Liver (tissue), 8 donors: ENCODE measurements at regions not wholly inside any gene's neighbourhood (a gene's known extent, or its start where the extent isn't known, plus 50 kb on each side); places are given as distances from the start of the nearest gene placed in this dataset.
"Not testable (repeated sequence)": the region's sequence is repeated elsewhere in the genome, so short reads cannot be mapped to it uniquely, and the experiment has no call there.

Experiments
- DNase-seq: peaks from one replicate; pipeline ENCODE4 v3.0.0-alpha.2; 2017; ENCODE audit warnings: low spot score
- H3K27ac ChIP-seq, 2 donors: one replicate each; pipeline ENCODE4 v1.7.0; 2013; ENCODE audit warnings: inconsistent platforms in 2 of 2, low read length in 2 of 2, control low read depth in 1 of 2, low read depth in 1 of 2, mild to moderate bottlenecking in 1 of 2
- H3K27me3 ChIP-seq, 4 donors: one replicate each; pipeline versions ENCODE4 v1.6.1 to v1.7.0; 2013; ENCODE audit warnings: low read length in 3 of 4, inconsistent platforms in 1 of 4, mild to moderate bottlenecking in 1 of 4, moderate library complexity in 1 of 4; ENCODE audit not compliant: control insufficient read depth in 4 of 4, insufficient read depth in 4 of 4
- H3K36me3 ChIP-seq, 4 donors: one replicate each; pipeline versions ENCODE4 v1.6.1 to v1.7.0; 2013; ENCODE audit warnings: low read length in 3 of 4, mild to moderate bottlenecking in 3 of 4, low read depth in 1 of 4, moderate library complexity in 1 of 4; ENCODE audit not compliant: control insufficient read depth in 4 of 4, insufficient read depth in 3 of 4
- H3K4me1 ChIP-seq, 4 donors: one replicate each; pipeline versions ENCODE4 v1.6.1 to v1.7.0; 2013; ENCODE audit warnings: low read length in 3 of 4, mild to moderate bottlenecking in 3 of 4, moderate library complexity in 1 of 4; ENCODE audit not compliant: control insufficient read depth in 4 of 4, insufficient read depth in 4 of 4
- H3K4me3 ChIP-seq, 3 donors: one replicate each; pipeline versions ENCODE4 v1.6.1 to v1.7.0; 2013; ENCODE audit warnings: low read length in 3 of 3, control low read depth in 1 of 3, low read depth in 1 of 3, mild to moderate bottlenecking in 1 of 3
- H3K9ac ChIP-seq, 2 donors: one replicate each; pipeline ENCODE4 v1.7.0; 2013; ENCODE audit warnings: low read length in 2 of 2, mild to moderate bottlenecking in 2 of 2, moderate library complexity in 2 of 2, control low read depth in 1 of 2, low read depth in 1 of 2
- H3K9me3 ChIP-seq, 4 donors: one replicate each; pipeline versions ENCODE4 v1.6.1 to v1.7.0; 2013; ENCODE audit warnings: low read length in 3 of 4; ENCODE audit not compliant: control insufficient read depth in 4 of 4
- ATF3 ChIP-seq: IDR thresholded peaks from 2 replicates; pipeline ENCODE4 v1.6.1; 2016; ENCODE audit warnings: antibody characterized with exemption
- FOXA2 ChIP-seq: IDR thresholded peaks from 2 replicates; pipeline ENCODE4 v1.6.1; 2016; ENCODE audit warnings: antibody characterized with exemption
- JUND ChIP-seq, 2 donors: IDR thresholded peaks; 2 replicates each; pipeline ENCODE4 v1.6.1; 2016; ENCODE audit warnings: antibody characterized with exemption in 2 of 2
- MAX ChIP-seq: IDR thresholded peaks from 2 replicates; pipeline ENCODE4 v1.6.1; 2016; ENCODE audit warnings: antibody characterized with exemption
- RXRA ChIP-seq, 2 donors: IDR thresholded peaks; 2 replicates each; pipeline ENCODE4 v1.6.1; 2017 to 2018; ENCODE audit warnings: antibody characterized with exemption in 2 of 2, mild to moderate bottlenecking in 1 of 2
- SP1 ChIP-seq: IDR thresholded peaks from 2 replicates; pipeline ENCODE4 v1.6.1; 2018; ENCODE audit warnings: antibody characterized with exemption, mild to moderate bottlenecking
- TAF1 ChIP-seq: conservative IDR thresholded peaks from 2 replicates; pipeline ENCODE4 v1.6.1; 2016; ENCODE audit warnings: antibody characterized with exemption, mild to moderate bottlenecking
- ZBTB33 ChIP-seq: IDR thresholded peaks from 2 replicates; pipeline ENCODE4 v1.6.1; 2016; ENCODE audit warnings: antibody characterized with exemption
- WGBS: extraction: QIAGEN DNeasy Blood & Tissue Kit; methylation state at CpG from one replicate; pipeline ENCODE4 v1.1.7; 2013; 5-methylcytosine and 5-hydroxymethylcytosine counted together
- TF ChIP-seq, protein P1 (sequence below): IDR thresholded peaks from 2 replicates; pipeline ENCODE4 v1.6.1; 2016; ENCODE audit warnings: antibody characterized with exemption, mild to moderate bottlenecking
- TF ChIP-seq, protein P2 (sequence below): fragments of 150-350 bp; IDR thresholded peaks from 2 replicates; pipeline ENCODE4 v1.5.1; 2017; ENCODE audit warnings: improper control_type of control experiment, low read depth, low read length; ENCODE audit not compliant: missing input control
- donor health status: healthy.
- donor health status: healthy.
- donor health status: healthy.
- donor health status: healthy.
- donor health status: healthy.

DNA sequence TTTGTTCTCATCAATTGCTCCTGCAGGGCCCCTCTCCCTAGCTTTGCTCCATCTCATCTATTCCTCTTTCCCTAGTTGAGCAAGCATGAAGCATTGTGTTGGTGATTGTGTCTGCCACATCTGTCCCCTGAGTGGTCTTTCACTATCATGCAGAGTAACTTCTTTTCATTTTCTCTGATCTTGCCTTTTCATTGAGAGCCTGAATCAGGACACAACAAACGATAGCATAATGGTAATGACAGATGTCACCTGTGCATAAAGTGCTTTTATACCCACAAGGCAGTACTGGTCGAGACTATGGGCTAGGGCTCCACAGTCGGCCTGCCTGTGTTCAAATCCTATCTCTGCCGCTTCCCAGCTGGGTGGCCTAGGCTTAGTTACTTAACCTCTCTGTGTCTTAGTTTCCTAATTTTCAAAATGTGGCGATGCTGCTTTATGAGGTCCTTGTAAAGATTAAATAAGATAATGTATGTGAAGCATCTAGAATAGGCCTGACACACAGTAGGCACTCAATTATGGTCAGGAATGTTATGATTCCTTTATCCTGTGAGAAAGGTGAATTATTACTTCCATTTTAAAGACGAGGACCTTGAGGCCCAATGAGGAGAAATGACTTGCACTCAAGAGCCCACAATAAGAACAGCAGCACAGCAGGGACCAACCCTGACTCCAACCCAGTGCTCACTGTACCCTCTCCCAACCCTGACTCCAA, 137.1 kb upstream of the ZNF618 start:
- Histone ChIP-seq H3K4me1 (peaks cover 0 to 3% (median 0%) of the 10 kb centered on the region in 4 donors), H3K27ac (no peak overlapping the region), H3K4me3 (no peak overlapping the region), H3K9ac (peak overlapping the region in 1 of 2 donors; percentile 7), H3K36me3 (no peaks in the 10 kb centered on the region), H3K9me3 (no peaks in the 10 kb centered on the region), H3K27me3 (no peaks in the 10 kb centered on the region)
- 89% methylated on average over 6 of the region's 6 CpGs for WGBS
- TF ChIP-seq SP1 = no peak
- no peak for TF ChIP-seq MAX
- TF ChIP-seq ZBTB33 = no peak
- TF ChIP-seq TAF1 = no peak
- no peak for TF ChIP-seq RXRA (IDR thresholded peaks at IDR 0.05)
- TF ChIP-seq, protein P1, sequence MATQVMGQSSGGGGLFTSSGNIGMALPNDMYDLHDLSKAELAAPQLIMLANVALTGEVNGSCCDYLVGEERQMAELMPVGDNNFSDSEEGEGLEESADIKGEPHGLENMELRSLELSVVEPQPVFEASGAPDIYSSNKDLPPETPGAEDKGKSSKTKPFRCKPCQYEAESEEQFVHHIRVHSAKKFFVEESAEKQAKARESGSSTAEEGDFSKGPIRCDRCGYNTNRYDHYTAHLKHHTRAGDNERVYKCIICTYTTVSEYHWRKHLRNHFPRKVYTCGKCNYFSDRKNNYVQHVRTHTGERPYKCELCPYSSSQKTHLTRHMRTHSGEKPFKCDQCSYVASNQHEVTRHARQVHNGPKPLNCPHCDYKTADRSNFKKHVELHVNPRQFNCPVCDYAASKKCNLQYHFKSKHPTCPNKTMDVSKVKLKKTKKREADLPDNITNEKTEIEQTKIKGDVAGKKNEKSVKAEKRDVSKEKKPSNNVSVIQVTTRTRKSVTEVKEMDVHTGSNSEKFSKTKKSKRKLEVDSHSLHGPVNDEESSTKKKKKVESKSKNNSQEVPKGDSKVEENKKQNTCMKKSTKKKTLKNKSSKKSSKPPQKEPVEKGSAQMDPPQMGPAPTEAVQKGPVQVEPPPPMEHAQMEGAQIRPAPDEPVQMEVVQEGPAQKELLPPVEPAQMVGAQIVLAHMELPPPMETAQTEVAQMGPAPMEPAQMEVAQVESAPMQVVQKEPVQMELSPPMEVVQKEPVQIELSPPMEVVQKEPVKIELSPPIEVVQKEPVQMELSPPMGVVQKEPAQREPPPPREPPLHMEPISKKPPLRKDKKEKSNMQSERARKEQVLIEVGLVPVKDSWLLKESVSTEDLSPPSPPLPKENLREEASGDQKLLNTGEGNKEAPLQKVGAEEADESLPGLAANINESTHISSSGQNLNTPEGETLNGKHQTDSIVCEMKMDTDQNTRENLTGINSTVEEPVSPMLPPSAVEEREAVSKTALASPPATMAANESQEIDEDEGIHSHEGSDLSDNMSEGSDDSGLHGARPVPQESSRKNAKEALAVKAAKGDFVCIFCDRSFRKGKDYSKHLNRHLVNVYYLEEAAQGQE = no peak
- TF ChIP-seq FOXA2 = no peak
- TF ChIP-seq JUND (IDR thresholded peaks at IDR 0.05) = no peak
- TF ChIP-seq ATF3 = no peak
- TF ChIP-seq, protein P2, sequence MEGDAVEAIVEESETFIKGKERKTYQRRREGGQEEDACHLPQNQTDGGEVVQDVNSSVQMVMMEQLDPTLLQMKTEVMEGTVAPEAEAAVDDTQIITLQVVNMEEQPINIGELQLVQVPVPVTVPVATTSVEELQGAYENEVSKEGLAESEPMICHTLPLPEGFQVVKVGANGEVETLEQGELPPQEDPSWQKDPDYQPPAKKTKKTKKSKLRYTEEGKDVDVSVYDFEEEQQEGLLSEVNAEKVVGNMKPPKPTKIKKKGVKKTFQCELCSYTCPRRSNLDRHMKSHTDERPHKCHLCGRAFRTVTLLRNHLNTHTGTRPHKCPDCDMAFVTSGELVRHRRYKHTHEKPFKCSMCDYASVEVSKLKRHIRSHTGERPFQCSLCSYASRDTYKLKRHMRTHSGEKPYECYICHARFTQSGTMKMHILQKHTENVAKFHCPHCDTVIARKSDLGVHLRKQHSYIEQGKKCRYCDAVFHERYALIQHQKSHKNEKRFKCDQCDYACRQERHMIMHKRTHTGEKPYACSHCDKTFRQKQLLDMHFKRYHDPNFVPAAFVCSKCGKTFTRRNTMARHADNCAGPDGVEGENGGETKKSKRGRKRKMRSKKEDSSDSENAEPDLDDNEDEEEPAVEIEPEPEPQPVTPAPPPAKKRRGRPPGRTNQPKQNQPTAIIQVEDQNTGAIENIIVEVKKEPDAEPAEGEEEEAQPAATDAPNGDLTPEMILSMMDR = no peak
- no peak for DNase-seq

GRCh38 chr9:113739605-113740507, 136.3 kb upstream of the ZNF618 start:
- H3K9me3 ChIP-seq, H3K27ac ChIP-seq, H3K9ac ChIP-seq, H3K4me1 ChIP-seq, DNase-seq, H3K27me3 ChIP-seq, H3K4me3 ChIP-seq, H3K36me3 ChIP-seq: not testable (repeated sequence)
- WGBS = 94% methylated on average over 2 of the region's 2 CpGs
- peak; percentile 16 for TF ChIP-seq MAX

DNA sequence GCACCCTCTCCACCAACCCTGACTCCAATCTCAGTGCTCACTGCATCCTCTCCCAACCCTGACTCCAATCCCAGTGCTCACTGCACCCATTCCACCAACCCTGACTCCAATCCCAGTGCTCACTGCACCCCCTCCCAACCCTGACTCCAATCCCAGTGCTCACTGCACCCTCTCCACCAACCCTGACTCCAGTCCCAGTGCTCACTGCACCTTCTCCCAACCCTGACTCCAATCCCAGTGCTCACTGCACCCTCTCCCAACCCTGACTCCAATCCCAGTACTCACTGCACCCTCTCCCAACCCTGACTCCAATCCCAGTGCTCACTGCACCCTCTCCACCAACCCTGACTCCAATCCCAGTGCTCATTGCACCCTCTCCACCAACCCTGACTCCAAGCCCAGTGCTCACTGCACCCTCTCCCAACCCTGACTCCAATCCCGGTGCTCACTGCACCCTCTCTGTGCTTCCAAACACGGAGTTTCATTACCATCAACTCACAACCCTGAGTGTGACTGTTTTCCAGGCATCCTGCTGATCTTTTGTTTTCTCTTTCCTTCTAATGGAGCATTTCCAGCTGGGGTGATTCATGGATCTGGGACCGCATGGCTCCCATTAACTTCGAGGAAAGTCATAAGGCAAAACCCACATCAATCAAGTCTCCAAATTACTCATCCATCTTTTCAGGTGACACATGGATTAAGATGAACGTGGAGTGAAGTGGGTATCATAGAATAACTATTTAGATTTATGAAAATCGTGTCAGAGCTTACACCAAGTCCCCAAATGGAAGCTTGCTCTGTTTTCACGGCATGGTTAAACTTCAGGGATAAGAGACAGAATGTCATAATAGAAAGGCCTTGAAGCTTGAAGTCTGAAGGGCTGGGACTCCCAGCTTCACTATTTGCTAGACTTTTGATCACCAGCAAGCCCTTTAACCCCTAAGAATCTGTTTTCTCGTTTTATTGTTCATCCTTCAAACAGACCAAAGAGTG, 135.3 kb upstream of the ZNF618 start:
- not testable (repeated sequence) for H3K4me3 ChIP-seq, H3K9me3 ChIP-seq, H3K9ac ChIP-seq, H3K4me1 ChIP-seq, H3K27ac ChIP-seq, H3K36me3 ChIP-seq, DNase-seq, H3K27me3 ChIP-seq
- 70% methylated on average over 8 of the region's 8 CpGs for WGBS
